ENCODE measurements at regions not wholly inside any gene's neighbourhood (a gene's known extent, or its start where the extent isn't known, plus 50 kb on each side); places are given as distances from the start of the nearest gene placed in this dataset.

GRCh38 chr15:97114900-97115760 lies 784.6 kb downstream of the NR2F2 start:
- no peak for DNase-seq

- DNase-seq: no peak
Measured at GRCh38 chr15:97115761-97116070, 785.2 kb downstream of the NR2F2 start.

GRCh38 chr15:97124790-97125189 lies 794.3 kb downstream of the NR2F2 start:
- DNase-seq: no peak

GRCh38 chr15:97126553-97127233 lies 796.2 kb downstream of the NR2F2 start:
- no peak for DNase-seq

- DNase-seq: no peak
Measured at GRCh38 chr15:97129674-97130073, 799.2 kb downstream of the NR2F2 start.

GRCh38 chr15:97140216-97140615 lies 809.7 kb downstream of the NR2F2 start:
- no peak for DNase-seq

- DNase-seq: no peak
Measured at GRCh38 chr15:97141360-97141759, 810.9 kb downstream of the NR2F2 start.

- DNase-seq: no peak
Measured at GRCh38 chr15:97141871-97142270, 811.4 kb downstream of the NR2F2 start.

GRCh38 chr15:97143592-97144376 lies 813.3 kb downstream of the NR2F2 start:
- DNase-seq: no peak

GRCh38 chr15:97144377-97144711 lies 813.8 kb downstream of the NR2F2 start:
- DNase-seq: no peak

- no peak for DNase-seq
Measured at GRCh38 chr15:97146929-97147870, 813.3 kb upstream of the ARRDC4 start.

- DNase-seq: no peak
Measured at GRCh38 chr15:97153356-97153965, 807.0 kb upstream of the ARRDC4 start.

- no peak for DNase-seq
Measured at GRCh38 chr15:97156739-97157265, 803.7 kb upstream of the ARRDC4 start.

- DNase-seq: no peak
Measured at GRCh38 chr15:97162805-97163495, 797.6 kb upstream of the ARRDC4 start.

GRCh38 chr15:97165205-97165604 lies 795.3 kb upstream of the ARRDC4 start:
- no peak for DNase-seq

GRCh38 chr15:97168704-97169475 lies 791.6 kb upstream of the ARRDC4 start:
- no peak for DNase-seq

- no peak for DNase-seq
Measured at GRCh38 chr15:97171556-97171955, 788.9 kb upstream of the ARRDC4 start.

- no peak for DNase-seq
Measured at GRCh38 chr15:97174886-97175540, 785.5 kb upstream of the ARRDC4 start.

- DNase-seq: no peak
Measured at GRCh38 chr15:97177151-97177577, 783.3 kb upstream of the ARRDC4 start.

- no peak for DNase-seq
Measured at GRCh38 chr15:97182581-97182980, 777.9 kb upstream of the ARRDC4 start.
